ENCODE measurements at regions not wholly inside any gene's neighbourhood (a gene's known extent, or its start where the extent isn't known, plus 50 kb on each side); places are given as distances from the start of the nearest gene placed in this dataset.

GRCh38 chr13:64810750-64811149 lies 2419.4 kb downstream of the PCDH9 start:
- WGBS, 3 donors: 87 to 93% (median 89%) methylated on average over 3 of the region's 3 CpGs
- ATAC-seq (no peak), DNase-seq (no peak)
- Histone ChIP-seq H3K4me3 (no peak overlapping the region), H3K9me3 (no peaks in the 10 kb centered on the region), H3K36me3 (ENCODE audit: insufficient read depth in 1 of 2, low read depth in 1 of 2) (no peaks in the 10 kb centered on the region), H3K27ac (no peak overlapping the region), H3K4me1 (no peaks in the 10 kb centered on the region), H3K27me3 (ENCODE audit: insufficient read depth in 3 of 3, low read length in 2 of 3) (no peaks in the 10 kb centered on the region)
- intact Hi-C loops (cut with DNase I): no loop called here
- TF ChIP-seq, protein P1, sequence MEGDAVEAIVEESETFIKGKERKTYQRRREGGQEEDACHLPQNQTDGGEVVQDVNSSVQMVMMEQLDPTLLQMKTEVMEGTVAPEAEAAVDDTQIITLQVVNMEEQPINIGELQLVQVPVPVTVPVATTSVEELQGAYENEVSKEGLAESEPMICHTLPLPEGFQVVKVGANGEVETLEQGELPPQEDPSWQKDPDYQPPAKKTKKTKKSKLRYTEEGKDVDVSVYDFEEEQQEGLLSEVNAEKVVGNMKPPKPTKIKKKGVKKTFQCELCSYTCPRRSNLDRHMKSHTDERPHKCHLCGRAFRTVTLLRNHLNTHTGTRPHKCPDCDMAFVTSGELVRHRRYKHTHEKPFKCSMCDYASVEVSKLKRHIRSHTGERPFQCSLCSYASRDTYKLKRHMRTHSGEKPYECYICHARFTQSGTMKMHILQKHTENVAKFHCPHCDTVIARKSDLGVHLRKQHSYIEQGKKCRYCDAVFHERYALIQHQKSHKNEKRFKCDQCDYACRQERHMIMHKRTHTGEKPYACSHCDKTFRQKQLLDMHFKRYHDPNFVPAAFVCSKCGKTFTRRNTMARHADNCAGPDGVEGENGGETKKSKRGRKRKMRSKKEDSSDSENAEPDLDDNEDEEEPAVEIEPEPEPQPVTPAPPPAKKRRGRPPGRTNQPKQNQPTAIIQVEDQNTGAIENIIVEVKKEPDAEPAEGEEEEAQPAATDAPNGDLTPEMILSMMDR (IDR thresholded peaks at IDR 0.05): no peak

DNA sequence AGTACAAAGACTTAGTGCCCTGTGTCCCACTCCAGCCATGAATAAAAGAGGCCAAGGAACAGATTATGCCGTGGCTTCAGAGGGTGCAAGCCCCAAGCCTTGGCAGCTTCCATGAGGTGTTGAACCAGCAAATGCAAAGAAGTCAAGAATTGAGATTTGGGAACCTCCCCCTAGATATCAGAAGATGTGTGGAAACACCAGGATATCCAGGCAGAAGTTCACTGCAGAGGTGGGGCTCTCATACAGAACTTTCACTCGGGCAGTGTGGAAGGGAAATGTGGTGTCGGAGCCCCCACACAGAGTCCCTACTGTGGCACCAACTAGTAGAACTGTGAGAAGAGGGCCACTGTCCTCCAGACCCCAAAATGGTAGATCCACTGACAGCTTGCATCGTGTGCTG lies 2421.4 kb downstream of the PCDH9 start:
- H3K9me3 ChIP-seq: no peaks in the 10 kb centered on the region
- DNase-seq (no peak), ATAC-seq (no peak)
- H3K4me3 ChIP-seq: no peak overlapping the region
- H3K27me3 ChIP-seq (ENCODE audit: insufficient read depth in 3 of 3, low read length in 2 of 3): no peaks in the 10 kb centered on the region
- intact Hi-C loops (cut with DNase I): no loop called here
- no peaks in the 10 kb centered on the region for H3K4me1 ChIP-seq
- TF ChIP-seq, protein P1 (IDR thresholded peaks at IDR 0.05): no peak
- 88 to 95% (median 90%) methylated on average over 4 of the region's 4 CpGs for WGBS, 3 donors
- no peaks in the 10 kb centered on the region for H3K36me3 ChIP-seq (ENCODE audit: insufficient read depth in 1 of 2, low read depth in 1 of 2)
- H3K27ac ChIP-seq: no peak overlapping the region

- intact Hi-C loops (cut with DNase I): no loop called here
- DNase-seq (no peak), ATAC-seq (no peak)
- Histone ChIP-seq H3K4me3 (no peak overlapping the region), H3K27me3 (ENCODE audit: insufficient read depth in 3 of 3, low read length in 2 of 3) (no peaks in the 10 kb centered on the region), H3K36me3 (ENCODE audit: insufficient read depth in 1 of 2, low read depth in 1 of 2) (no peaks in the 10 kb centered on the region), H3K27ac (no peak overlapping the region), H3K9me3 (no peaks in the 10 kb centered on the region), H3K4me1 (no peaks in the 10 kb centered on the region)
- WGBS, 3 donors: 80 to 81% (median 81%) methylated on average over 4 of the region's 4 CpGs
- TF ChIP-seq, protein P1 (IDR thresholded peaks at IDR 0.05): no peak
Observed at GRCh38 chr13:64801768-64802167, 2428.4 kb downstream of the PCDH9 start.

GRCh38 chr13:64798422-64798821 lies 2431.7 kb downstream of the PCDH9 start:
- ATAC-seq (no peak), DNase-seq (no peak)
- H3K9me3 ChIP-seq: no peaks in the 10 kb centered on the region
- no peaks in the 10 kb centered on the region for H3K4me1 ChIP-seq
- no peaks in the 10 kb centered on the region for H3K27me3 ChIP-seq (ENCODE audit: insufficient read depth in 3 of 3, low read length in 2 of 3)
- no peak overlapping the region for H3K4me3 ChIP-seq
- TF ChIP-seq, protein P1 (IDR thresholded peaks at IDR 0.05): no peak
- H3K27ac ChIP-seq: no peak overlapping the region
- intact Hi-C loops (cut with DNase I): no loop called here
- WGBS, 3 donors: 82 to 88% (median 87%) methylated on average over 4 of the region's 4 CpGs
- no peaks in the 10 kb centered on the region for H3K36me3 ChIP-seq (ENCODE audit: insufficient read depth in 1 of 2, low read depth in 1 of 2)

GRCh38 chr13:64793592-64793991 lies 2436.5 kb downstream of the PCDH9 start:
- TF ChIP-seq, protein P1 (IDR thresholded peaks at IDR 0.05): no peak
- no peak overlapping the region for H3K27ac ChIP-seq
- WGBS, 3 donors: 70 to 83% (median 83%) methylated on average over 3 of the region's 3 CpGs
- no peak for DNase-seq
- ATAC-seq: no peak
- H3K4me3 ChIP-seq: no peak overlapping the region
- H3K4me1 ChIP-seq: no peaks in the 10 kb centered on the region
- intact Hi-C loops (cut with DNase I): no loop called here
- no peaks in the 10 kb centered on the region for H3K27me3 ChIP-seq (ENCODE audit: insufficient read depth in 3 of 3, low read length in 2 of 3)
- no peaks in the 10 kb centered on the region for H3K9me3 ChIP-seq
- no peaks in the 10 kb centered on the region for H3K36me3 ChIP-seq (ENCODE audit: insufficient read depth in 1 of 2, low read depth in 1 of 2)

Data from psoas muscle (tissue), 7 donors.